ENCODE measurements at regions not wholly inside any gene's neighbourhood (a gene's known extent, or its start where the extent isn't known, plus 50 kb on each side); places are given as distances from the start of the nearest gene placed in this dataset.

- TF ChIP-seq EZH2 (IDR thresholded peaks at IDR 0.05; ENCODE audit: insufficient read depth, poor library complexity, severe bottlenecking) = no peak
- no peak for TF ChIP-seq EZH2phosphoT487 (IDR thresholded peaks at IDR 0.05; ENCODE audit: insufficient read depth, low read depth)
Measured at GRCh38 chr6:170184316-170184715, 106.6 kb downstream of the DLL1 start.
